SJSA1 (cell line): ENCODE measurements at regions not wholly inside any gene's neighbourhood (a gene's known extent, or its start where the extent isn't known, plus 50 kb on each side); places are given as distances from the start of the nearest gene placed in this dataset.

Experiments used
- DNase-seq, 2 experiments: peaks; one replicate each; pipeline ENCODE4 v3.0.0-alpha.2; 2015 to 2020; ENCODE audit warnings: low spot score in 2 of 2, low read depth in 1 of 2
- H3K27ac ChIP-seq: fragments of 250-450 bp; sonication (Bioruptor Pico); 2 replicates; pipeline ENCODE4 v1.5.1; 2020; ENCODE audit warnings: mild to moderate bottlenecking, moderate library complexity
- H3K27me3 ChIP-seq: fragments of 250-450 bp; sonication (Bioruptor Pico); replicated peaks from 2 replicates; pipeline ENCODE4 v1.5.1; 2020; ENCODE audit warnings: mild to moderate bottlenecking, moderate library complexity
- H3K36me3 ChIP-seq: fragments of 250-450 bp; sonication (Bioruptor Pico); 2 replicates; pipeline ENCODE4 v1.5.1; 2020; ENCODE audit warnings: mild to moderate bottlenecking
- H3K4me1 ChIP-seq: fragments of 250-450 bp; sonication (Bioruptor Pico); replicated peaks from 2 replicates; pipeline ENCODE4 v1.6.1; 2021; ENCODE audit warnings: mild to moderate bottlenecking
- H3K4me3 ChIP-seq: fragments of 250-450 bp; sonication (Bioruptor Pico); 2 replicates; pipeline ENCODE4 v1.5.1; 2020; ENCODE audit warnings: mild to moderate bottlenecking
- H3K9me3 ChIP-seq: fragments of 250-450 bp; sonication (Bioruptor Pico); replicated peaks from 2 replicates; pipeline ENCODE4 v1.5.1; 2020; ENCODE audit warnings: mild to moderate bottlenecking

DNA sequence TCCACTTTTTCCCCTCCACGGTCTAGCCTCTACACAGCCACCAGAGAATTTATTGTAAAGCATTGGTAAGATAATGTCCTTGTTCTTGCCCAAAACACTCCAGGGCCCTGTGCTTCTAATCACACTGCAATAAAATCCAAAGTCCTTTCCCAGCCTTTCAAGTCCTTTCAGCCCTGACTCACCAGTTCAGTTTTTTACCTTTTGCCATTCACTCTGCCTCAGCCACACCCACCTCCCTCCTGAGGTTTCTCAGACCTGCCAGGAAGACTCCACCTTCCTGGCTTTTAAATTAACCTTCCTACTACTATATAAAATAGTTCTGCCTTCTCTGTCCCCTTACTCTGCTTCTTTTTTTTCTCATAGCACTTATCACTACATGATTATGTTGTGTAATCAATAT is 91.0 kb upstream of the ARHGAP32 start:
- Histone ChIP-seq H3K27ac (no peak overlapping the region), H3K4me1 (peaks cover 5% of the 10 kb centered on the region), H3K36me3 (no peaks in the 10 kb centered on the region), H3K4me3 (no peak overlapping the region), H3K27me3 (no peaks in the 10 kb centered on the region), H3K9me3 (no peaks in the 10 kb centered on the region)
- DNase-seq, result no peak

DNA sequence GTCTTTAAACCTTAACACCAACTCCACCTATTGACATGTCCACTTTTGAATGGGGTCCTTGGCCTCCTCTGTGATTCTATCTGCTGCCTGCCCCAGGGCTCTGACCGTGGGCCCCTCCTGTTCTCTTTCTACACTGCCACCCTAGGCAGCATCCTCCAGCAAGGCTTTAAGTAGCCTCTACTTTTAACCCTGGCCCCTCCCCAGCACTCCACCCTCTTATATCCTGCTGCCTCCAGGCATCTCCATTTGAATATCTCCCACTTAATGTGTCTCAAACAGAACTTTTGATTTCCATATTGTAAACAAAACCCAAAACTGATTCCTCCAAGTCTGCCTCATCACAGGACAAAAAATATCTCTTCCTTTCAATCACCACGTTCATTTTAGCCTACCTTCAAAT is 90.5 kb upstream of the ARHGAP32 start:
- H3K27ac ChIP-seq, result no peak overlapping the region
- no peaks in the 10 kb centered on the region for H3K36me3 ChIP-seq
- no peaks in the 10 kb centered on the region for H3K9me3 ChIP-seq
- peaks cover 5% of the 10 kb centered on the region for H3K4me1 ChIP-seq
- no peaks in the 10 kb centered on the region for H3K27me3 ChIP-seq
- no peak overlapping the region for H3K4me3 ChIP-seq
- no peak for DNase-seq

DNA sequence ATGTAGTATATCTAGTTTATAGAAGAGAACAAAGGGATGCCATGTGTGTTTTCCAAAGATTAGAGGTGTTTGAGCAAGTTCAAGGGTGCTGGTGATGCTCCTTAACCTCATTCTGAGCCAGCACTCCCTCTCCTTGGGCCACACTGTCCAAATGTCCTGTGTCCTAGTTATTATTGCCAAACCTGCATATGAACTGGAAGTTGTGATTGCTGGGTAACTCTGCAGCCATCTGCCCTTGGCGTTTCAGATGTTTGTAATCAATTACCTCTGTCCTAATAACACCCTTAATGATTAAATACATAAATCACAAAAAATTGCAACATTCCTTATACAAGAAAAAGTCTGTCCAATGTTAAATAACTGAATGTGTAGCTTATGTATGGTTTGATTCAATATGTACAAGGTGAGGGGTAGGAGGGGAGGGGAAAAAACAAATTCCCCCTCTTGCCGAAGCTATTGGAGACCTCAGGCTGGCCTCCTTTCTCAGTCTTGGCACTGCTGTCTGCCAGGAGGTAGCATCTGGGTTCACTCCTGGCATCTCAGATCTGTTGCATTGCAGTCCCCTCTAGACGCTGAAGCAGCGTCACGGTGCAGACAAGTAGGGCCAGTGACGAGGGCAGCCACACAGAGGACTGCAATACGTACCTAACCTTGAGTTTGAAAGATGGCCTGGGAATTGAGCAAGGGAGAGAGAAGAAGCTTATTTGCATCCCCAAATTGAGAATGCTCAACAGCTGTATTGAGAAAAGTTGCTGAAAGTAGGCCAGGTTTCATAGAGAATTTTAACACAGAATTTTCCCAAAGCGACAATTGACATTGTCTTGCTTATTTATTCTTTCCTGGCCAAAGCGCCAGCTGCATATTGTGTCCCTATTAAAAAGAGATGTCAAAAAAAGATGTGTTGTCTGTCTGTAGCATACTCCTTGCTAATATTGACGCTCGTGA is 89.6 kb upstream of the ARHGAP32 start:
- Histone ChIP-seq H3K27me3 (no peaks in the 10 kb centered on the region), H3K27ac (no peak overlapping the region), H3K4me3 (no peak overlapping the region), H3K9me3 (no peaks in the 10 kb centered on the region), H3K36me3 (no peaks in the 10 kb centered on the region), H3K4me1 (peaks cover 5% of the 10 kb centered on the region)
- DNase-seq, result no peak

DNA sequence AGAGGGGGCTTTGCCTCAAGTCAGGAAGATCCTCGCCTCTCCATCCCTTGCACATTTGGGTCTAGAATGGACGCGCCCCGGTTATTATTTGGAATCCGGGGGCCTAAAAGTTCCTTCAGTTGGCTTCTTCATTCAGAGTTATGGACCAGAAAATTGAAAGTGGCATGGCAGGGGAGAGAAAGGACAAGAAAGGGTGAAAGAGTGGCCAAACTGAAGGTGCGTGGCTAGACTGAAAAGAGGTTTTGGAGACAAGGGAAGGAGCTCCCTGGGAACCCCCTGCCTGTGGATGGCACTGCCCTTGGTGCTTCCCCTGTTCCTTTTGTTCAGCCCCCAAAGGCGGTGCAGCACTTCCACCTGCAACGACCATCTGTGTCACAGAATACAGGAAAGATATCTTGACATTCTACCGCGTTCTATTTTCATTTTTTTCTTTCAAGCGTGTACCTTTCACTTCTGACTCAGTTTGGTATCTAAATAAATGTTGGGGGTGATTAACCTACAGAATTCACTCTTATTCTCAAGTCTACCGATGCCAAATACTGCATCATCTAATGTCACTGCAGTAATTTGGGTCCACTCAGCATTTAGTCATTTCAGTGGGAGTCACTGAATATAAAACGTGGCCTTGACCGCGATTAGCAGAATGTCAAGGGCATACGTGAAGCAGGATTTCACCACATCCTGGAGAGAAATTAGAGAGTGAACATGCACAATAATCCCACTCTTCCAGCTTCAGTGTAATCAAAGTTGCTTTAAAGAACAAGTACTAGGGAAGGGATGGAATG is 88.1 kb upstream of the ARHGAP32 start:
- Histone ChIP-seq H3K4me1 (peaks cover 5% of the 10 kb centered on the region), H3K36me3 (no peaks in the 10 kb centered on the region), H3K9me3 (no peaks in the 10 kb centered on the region), H3K27ac (no peak overlapping the region), H3K27me3 (no peaks in the 10 kb centered on the region), H3K4me3 (peak overlapping the region; percentile 51)
- no peak for DNase-seq

GRCh38 chr11:129279326-129280026 is 87.4 kb upstream of the ARHGAP32 start:
- peak; percentile 39 to 63 for DNase-seq
- Histone ChIP-seq H3K4me3 (peak overlapping the region; percentile 51), H3K27me3 (no peaks in the 10 kb centered on the region), H3K4me1 (peaks cover 5% of the 10 kb centered on the region), H3K27ac (no peak overlapping the region), H3K36me3 (no peaks in the 10 kb centered on the region), H3K9me3 (no peaks in the 10 kb centered on the region)

GRCh38 chr11:129278586-129279319 is 86.6 kb upstream of the ARHGAP32 start:
- no peak overlapping the region for H3K27ac ChIP-seq

GRCh38 chr11:129277198-129277843 is 85.2 kb upstream of the ARHGAP32 start:
- H3K4me1 ChIP-seq, result peaks cover 5% of the 10 kb centered on the region
- H3K4me3 ChIP-seq, result no peak overlapping the region
- H3K36me3 ChIP-seq, result no peaks in the 10 kb centered on the region
- H3K27me3 ChIP-seq, result no peaks in the 10 kb centered on the region
- H3K27ac ChIP-seq, result no peak overlapping the region
- DNase-seq, result no peak
- no peaks in the 10 kb centered on the region for H3K9me3 ChIP-seq

More at GRCh38 chr11:129278586-129279319, 86.6 kb upstream of the ARHGAP32 start:
- no peak for DNase-seq
- peak overlapping the region; percentile 51 for H3K4me3 ChIP-seq
- no peaks in the 10 kb centered on the region for H3K9me3 ChIP-seq
- H3K36me3 ChIP-seq, result no peaks in the 10 kb centered on the region
- H3K27me3 ChIP-seq, result no peaks in the 10 kb centered on the region
- peaks cover 5% of the 10 kb centered on the region for H3K4me1 ChIP-seq

DNA sequence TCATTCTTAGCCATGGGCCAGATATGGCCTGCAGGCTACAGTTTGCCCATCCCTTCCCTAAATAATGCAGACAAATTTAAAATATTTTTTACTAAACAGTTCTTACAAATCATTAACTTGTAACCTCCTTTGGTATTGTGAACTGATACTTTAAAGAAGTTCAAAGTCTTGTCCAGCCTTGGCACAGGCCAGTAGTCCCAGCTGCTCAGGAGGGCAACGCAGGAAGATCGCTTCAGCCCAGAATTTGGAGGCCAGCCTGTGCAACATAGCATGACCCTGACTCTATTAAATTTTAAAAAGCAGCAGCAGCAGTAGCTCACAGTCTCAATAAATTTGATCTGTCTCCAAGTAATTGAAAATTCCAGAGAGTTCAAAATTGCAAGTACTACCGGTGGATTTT is 83.7 kb upstream of the ARHGAP32 start:
- Histone ChIP-seq H3K27ac (no peak overlapping the region), H3K4me1 (peaks cover 5% of the 10 kb centered on the region), H3K9me3 (no peaks in the 10 kb centered on the region), H3K36me3 (no peaks in the 10 kb centered on the region), H3K4me3 (no peak overlapping the region), H3K27me3 (no peaks in the 10 kb centered on the region)
- DNase-seq, result no peak

DNA sequence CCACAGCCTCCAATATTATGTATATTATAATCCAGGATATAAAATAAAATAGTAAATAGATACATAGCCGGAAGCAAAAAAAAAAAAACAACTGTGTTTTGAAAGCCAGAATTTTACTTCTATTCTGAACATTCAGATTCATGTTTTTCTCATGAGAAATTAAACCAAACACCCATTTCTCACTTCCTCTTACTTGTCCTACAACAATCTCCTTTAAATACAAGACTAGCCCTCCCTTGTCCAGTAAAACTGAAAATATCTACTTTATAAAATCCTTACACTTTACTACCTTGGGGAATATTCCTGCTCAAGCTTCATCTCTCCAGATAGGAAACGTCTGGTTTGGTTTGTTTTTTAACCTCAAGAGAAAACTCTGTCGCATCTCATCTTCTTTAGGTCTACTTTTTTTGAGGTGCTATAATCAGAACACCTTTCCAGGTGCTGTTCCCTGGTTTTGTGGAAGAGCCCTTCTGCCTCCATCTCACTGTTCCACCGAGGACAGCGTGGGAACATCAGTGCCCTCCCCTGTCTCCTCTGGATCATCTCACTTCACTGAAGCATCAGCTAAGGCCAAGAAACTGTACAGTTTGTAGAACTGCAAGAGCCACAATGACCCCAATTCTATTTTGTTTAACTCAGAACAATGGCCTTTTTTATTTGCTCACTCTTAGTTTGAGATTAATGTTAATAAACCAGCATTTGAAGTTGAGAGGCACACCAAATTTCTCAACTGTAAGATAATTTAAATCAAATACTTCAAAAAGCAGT is 82.0 kb upstream of the ARHGAP32 start:
- H3K4me1 ChIP-seq, result no peaks in the 10 kb centered on the region; the same call in 1 of the 2 replicates
- H3K27ac ChIP-seq, result no peak overlapping the region
- no peak for DNase-seq
- no peaks in the 10 kb centered on the region for H3K9me3 ChIP-seq
- H3K27me3 ChIP-seq, result no peaks in the 10 kb centered on the region
- no peak overlapping the region for H3K4me3 ChIP-seq
- H3K36me3 ChIP-seq, result no peaks in the 10 kb centered on the region

DNA sequence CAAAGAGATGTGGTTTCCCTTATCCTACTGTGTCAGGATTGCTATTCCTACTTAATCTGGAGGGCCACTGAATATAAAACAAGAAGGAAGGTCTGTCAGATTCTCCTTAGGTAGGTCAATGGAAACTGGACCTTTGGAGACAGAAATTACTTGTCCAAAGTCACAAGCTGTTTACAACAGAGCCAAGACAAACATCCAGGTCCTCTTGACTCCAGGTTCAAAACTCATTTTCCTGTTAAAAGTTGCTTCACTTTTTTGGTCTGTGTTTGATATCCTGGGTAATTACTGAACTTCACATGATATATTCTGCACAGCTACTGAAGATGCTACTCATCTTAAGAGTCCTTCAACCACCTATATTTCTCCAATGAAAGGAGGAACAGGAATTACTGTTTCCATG is 81.2 kb upstream of the ARHGAP32 start:
- Histone ChIP-seq H3K36me3 (no peaks in the 10 kb centered on the region), H3K4me1 (no peaks in the 10 kb centered on the region; the same call in 1 of the 2 replicates), H3K4me3 (no peak overlapping the region), H3K9me3 (no peaks in the 10 kb centered on the region), H3K27me3 (no peaks in the 10 kb centered on the region), H3K27ac (no peak overlapping the region)
- no peak for DNase-seq

GRCh38 chr11:129271030-129271429 is 78.9 kb upstream of the ARHGAP32 start:
- no peak overlapping the region for H3K4me3 ChIP-seq
- H3K27ac ChIP-seq, result no peak overlapping the region
- DNase-seq, result no peak
- H3K9me3 ChIP-seq, result no peaks in the 10 kb centered on the region
- no peaks in the 10 kb centered on the region for H3K36me3 ChIP-seq
- no peaks in the 10 kb centered on the region for H3K27me3 ChIP-seq
- H3K4me1 ChIP-seq, result no peaks in the 10 kb centered on the region

GRCh38 chr11:129270446-129270845 is 78.3 kb upstream of the ARHGAP32 start:
- Histone ChIP-seq H3K36me3 (no peaks in the 10 kb centered on the region), H3K4me3 (no peak overlapping the region), H3K27me3 (no peaks in the 10 kb centered on the region), H3K27ac (no peak overlapping the region), H3K9me3 (no peaks in the 10 kb centered on the region), H3K4me1 (no peaks in the 10 kb centered on the region)
- DNase-seq, result no peak
